Skeletal muscle cell (primary cell): ENCODE measurements at regions not wholly inside any gene's neighbourhood (a gene's known extent, or its start where the extent isn't known, plus 50 kb on each side); places are given as distances from the start of the nearest gene placed in this dataset.
"Not testable (repeated sequence)": the region's sequence is repeated elsewhere in the genome, so short reads cannot be mapped to it uniquely, and the experiment has no call there.

Experiments
- DNase-seq: peaks from one replicate; pipeline ENCODE4 v3.0.0-alpha.2; 2010; ENCODE audit warnings: low read depth
- H3K4me3 ChIP-seq: 2 replicates; pipeline ENCODE4 v1.5.1; 2011; ENCODE audit warnings: low read depth, mild to moderate bottlenecking, control low read depth, low read length, moderate library complexity

GRCh38 chr7:67913604-67914003 is 917.0 kb downstream of the TYW1 start:
- no peak for DNase-seq
- H3K4me3 ChIP-seq, result no peak overlapping the region

DNA sequence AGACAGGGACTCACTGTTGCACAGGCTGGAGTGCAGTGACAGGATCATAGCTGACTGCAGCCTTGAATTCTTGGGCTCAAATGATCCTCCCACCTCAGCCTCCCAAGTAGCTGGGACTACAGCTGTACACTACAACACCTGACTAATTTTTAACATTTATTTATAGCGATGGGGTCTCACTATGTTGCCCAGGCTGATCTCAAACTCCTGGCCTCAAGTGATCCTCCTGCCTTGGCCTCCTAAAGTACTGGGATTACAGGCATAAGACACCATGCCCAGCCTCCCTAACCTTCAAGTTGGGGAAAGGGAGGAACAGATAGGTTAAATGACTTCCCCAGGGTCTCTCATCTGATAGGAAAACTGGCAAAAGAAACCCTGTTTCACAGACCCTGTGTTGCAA is 919.5 kb downstream of the TYW1 start:
- H3K4me3 ChIP-seq, DNase-seq: not testable (repeated sequence)

- no peak for DNase-seq
Observed at GRCh38 chr7:67916571-67917436, 920.2 kb downstream of the TYW1 start.

GRCh38 chr7:67917437-67917755 is 920.8 kb downstream of the TYW1 start:
- H3K4me3 ChIP-seq, result no peak overlapping the region
- no peak for DNase-seq

More at GRCh38 chr7:67916571-67917436, 920.2 kb downstream of the TYW1 start:
- no peak overlapping the region for H3K4me3 ChIP-seq

DNA sequence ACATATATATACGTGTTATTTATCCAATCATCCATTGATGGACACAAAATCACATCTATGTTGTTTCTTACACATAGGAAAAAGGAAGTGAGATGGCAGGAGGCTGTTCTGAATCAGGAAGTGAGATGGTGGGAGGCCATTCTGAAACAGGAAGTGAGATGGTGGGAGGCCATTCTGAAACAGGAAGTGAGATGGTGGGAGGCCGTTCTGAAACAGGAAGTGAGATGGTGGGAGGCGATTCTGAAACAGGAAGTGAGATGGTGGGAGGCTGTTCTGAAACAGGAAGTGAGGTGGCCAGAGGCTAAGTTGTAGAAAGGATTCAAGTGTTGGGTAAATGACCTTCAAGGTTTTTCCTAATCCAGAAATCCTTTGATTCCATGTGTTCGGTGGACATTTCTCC is 921.5 kb downstream of the TYW1 start:
- DNase-seq, result no peak
- H3K4me3 ChIP-seq, result no peak overlapping the region

GRCh38 chr7:67923286-67923685 is 926.7 kb downstream of the TYW1 start:
- DNase-seq, result no peak
- H3K4me3 ChIP-seq, result no peak overlapping the region

DNA sequence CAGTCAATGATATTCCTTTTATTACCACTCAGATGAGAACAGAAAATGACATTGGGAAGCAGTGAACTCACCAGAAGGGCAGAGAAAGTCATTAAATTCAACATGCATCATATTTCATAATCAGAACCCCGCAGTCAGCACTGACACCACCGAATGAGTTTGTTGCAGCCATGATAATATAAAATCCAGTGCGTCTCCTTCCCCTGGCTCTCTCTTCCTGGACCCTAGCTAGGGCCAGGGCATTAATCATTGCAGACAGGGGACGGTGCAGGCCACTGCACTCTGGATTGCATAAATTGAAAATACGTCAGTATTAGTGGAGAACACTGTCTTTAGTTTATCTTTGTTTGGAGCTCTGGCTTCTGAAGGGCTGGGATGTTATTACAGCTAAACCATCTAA is 931.5 kb downstream of the TYW1 start:
- no peak overlapping the region for H3K4me3 ChIP-seq
- no peak for DNase-seq

GRCh38 chr7:67936447-67936846 is 939.8 kb downstream of the TYW1 start:
- not testable (repeated sequence) for DNase-seq, H3K4me3 ChIP-seq

DNA sequence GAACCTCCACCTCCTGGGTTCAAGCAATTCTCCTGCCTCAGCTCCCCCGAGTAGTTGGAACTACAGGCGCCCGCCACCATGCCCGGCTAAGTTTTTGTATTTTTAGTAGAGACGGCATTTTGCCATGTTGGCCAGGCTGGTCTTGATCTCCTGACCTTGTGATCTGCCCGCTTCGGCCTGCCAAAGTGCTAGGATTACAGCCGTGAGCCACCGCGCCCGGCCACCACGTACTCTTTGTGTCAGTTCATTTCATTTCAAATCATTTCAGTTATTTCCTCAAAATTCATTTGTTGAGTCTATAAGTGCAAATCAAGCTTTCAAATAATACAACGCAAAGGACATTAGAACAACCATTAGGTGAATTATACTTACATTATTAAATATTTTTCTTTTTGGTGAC is 943.8 kb downstream of the TYW1 start:
- DNase-seq, result no peak
- no peak overlapping the region for H3K4me3 ChIP-seq

- H3K4me3 ChIP-seq, result no peak overlapping the region
- no peak for DNase-seq
Observed at GRCh38 chr7:67947191-67947590, 950.6 kb downstream of the TYW1 start.

GRCh38 chr7:67947646-67948045 is 951.0 kb downstream of the TYW1 start:
- no peak for DNase-seq

DNA sequence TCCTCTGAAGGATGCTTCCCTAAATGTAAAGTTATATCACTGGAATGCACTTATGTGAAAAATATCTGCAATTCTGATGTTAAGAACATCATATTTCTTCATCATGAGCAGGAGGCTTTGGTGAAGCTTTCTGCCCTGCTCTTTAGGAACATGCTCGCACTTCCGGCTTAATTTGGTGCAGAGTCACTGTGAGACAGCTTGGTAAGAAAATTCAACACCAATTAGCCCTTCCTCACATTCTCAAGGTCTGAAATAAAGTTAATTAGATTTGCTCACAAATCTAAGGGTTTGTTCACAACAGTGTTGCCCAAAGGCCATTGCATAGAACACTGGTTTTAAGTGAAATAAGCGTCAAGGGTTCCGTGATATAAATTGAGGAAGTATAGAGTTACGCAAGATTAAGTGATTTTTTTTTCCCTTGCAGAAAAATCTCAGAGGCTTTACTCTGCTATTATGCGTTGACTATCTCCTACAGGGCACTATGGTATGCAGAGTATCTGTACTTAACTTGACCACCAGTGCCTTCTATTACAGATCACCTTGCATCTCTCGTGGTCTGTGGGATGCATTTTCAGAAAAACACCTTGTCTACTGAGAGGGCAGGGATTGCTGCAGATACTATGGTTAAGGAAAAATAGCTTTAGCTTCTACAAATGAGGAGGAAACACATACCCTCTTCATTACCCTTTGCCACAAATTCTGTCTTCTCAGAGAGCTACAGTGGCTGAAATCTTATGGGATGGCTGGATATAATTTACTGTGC is 953.9 kb downstream of the TYW1 start:
- DNase-seq, result no peak
- no peak overlapping the region for H3K4me3 ChIP-seq

More at GRCh38 chr7:67947646-67948045, 951.0 kb downstream of the TYW1 start:
- no peak overlapping the region for H3K4me3 ChIP-seq

DNA sequence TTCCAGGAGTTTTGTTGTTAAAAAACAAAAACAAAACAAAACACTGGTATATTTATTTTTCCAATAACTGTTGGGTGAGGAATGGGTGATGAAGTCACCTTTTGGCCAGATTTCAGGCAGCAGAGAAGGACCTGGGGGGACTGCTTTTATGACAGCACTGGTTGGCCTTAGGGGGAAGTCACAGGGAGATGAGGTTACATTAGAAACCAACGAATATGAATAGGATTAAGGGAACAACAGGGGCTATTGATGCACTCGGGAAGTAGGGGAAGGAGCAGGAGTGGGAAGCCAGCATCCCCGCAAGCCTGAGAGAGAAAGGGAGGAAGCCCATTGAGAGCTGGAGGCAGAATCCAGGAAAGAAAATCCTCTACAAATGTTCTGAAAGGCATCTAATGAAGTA is 958.4 kb downstream of the TYW1 start:
- DNase-seq, result no peak
- H3K4me3 ChIP-seq, result no peak overlapping the region

GRCh38 chr7:67962863-67963262 is 966.2 kb downstream of the TYW1 start:
- DNase-seq, result no peak
- H3K4me3 ChIP-seq, result no peak overlapping the region

GRCh38 chr7:67976490-67976889 is 979.9 kb downstream of the TYW1 start:
- no peak overlapping the region for H3K4me3 ChIP-seq
- DNase-seq, result no peak

DNA sequence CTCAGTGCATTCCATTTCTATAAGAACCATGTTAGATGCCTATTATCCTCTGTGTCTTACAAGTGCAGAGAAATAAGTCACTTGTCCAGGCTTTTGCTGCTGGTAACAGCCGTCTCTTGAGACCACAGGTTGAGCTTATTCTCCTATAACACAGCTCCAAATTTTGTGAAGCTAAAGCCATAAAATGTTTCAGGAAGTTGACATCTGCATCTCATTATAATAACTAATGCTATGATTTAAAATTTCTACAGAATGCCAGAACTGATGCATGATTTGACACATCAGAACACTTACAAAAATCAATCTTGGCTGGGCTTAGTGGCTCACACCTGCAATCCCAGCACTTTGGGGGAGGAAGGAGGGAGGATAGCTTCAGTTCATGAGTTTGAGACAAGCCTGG is 986.9 kb downstream of the TYW1 start:
- H3K4me3 ChIP-seq, result no peak overlapping the region
- no peak for DNase-seq

DNA sequence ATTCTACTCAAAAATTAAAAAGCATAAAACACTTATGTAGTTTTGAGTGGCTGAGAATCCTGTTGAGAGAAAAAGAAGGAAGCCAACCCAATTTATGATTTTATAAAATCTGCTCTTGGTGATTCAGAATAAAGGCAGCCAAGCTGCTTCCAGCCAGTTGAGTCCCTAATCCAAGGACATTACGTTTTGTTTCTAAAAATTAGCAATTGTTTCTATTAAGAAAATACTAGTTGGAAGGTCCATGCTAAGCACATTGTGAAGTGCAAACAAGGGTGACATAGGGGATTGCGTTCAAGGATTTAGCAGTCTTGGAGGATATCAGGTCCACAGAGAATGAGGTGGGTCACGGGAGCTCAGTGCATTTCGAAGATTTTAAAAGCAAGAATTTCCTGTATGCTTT is 987.7 kb downstream of the TYW1 start:
- DNase-seq, result no peak
- H3K4me3 ChIP-seq, result no peak overlapping the region

DNA sequence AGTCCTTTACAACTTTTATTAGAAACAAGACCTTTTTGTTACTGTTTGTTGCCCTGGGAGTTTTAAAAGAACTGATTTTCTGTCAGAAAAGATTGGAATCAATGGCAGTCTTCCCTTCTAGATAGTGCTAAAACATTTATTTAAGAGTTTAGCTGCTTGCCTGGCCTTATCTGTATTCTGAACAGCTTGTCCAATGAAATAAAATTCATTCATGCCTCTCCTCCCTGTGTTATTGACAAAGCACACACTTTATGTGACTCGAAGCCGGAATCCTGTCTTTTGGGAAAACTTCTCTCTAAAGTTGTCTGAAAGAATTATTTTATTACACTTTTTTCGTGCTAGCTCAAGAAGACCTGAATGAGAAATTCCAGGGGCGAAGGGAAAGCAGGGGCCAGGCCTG is 992.5 kb downstream of the TYW1 start:
- H3K4me3 ChIP-seq, result no peak overlapping the region
- DNase-seq, result no peak

- DNase-seq, result no peak
- H3K4me3 ChIP-seq, result no peak overlapping the region
Observed at GRCh38 chr7:67990003-67990402, 993.4 kb downstream of the TYW1 start.

DNA sequence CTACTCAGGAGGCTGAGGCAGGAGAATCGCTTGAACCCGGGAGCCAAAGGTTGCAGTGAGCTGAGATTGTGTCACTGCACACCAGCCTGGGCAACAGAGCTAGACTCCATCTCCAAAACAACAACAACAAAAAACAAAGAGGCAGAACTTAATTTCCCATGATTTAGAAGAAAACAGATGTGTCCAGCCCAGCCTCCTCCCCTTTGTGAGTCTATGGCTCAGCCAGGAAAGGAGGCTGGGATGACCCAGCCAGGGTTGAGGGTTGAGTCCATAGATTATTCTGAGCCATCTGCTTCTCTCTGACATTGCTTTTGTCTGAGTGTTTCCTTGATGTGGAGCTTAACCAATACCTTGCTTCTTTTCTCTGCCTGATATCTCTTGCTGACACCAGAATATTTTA is 994.1 kb downstream of the TYW1 start:
- H3K4me3 ChIP-seq, result no peak overlapping the region
- DNase-seq, result no peak

- H3K4me3 ChIP-seq, result no peak overlapping the region
- DNase-seq, result no peak
Observed at GRCh38 chr7:67992287-67992686, 995.7 kb downstream of the TYW1 start.
